Stimulated activated naive CD4-positive, alpha-beta T cell (primary cell): ENCODE measurements at regions not wholly inside any gene's neighbourhood (a gene's known extent, or its start where the extent isn't known, plus 50 kb on each side); places are given as distances from the start of the nearest gene placed in this dataset.

Experiments used
- DNase-seq, 6 experiments: peaks; one replicate each; lab custom pipeline; 2025; lab: John Stamatoyannopoulos, UW

DNA sequence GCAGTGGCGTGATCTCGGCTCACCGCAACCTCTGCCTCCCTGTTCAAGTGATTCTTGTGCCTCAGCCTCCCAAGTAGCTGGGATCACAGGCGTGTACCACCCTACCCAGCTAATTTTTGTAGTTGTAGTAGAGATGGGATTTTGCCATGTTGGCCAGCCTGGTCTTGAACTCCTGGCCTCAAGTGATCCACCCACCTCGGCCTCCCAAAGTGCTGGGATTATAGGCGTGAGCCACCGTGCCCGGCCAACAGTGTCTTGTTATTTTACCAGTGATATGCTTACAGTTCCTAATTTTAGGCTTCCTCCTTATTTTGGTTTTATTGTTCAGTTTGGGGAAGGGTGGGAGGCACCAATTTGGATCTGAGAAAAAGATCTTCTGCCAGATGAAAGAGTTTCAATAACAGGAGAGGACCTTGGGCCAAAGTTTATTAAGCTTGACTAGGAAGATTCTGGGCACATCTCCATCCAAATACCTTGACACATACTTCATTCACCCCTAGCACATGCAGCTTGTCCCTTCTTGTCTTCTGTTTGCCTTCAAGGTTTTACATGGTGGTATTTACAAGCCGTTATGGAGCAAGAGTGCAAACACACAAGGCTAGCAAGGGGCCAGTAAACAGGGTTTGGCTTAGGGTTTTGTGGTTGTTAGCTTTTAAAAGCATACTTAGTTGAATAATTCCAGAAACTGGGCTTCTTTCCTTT, 168.1 kb upstream of the DMRT1 start:
- no peak for DNase-seq

DNA sequence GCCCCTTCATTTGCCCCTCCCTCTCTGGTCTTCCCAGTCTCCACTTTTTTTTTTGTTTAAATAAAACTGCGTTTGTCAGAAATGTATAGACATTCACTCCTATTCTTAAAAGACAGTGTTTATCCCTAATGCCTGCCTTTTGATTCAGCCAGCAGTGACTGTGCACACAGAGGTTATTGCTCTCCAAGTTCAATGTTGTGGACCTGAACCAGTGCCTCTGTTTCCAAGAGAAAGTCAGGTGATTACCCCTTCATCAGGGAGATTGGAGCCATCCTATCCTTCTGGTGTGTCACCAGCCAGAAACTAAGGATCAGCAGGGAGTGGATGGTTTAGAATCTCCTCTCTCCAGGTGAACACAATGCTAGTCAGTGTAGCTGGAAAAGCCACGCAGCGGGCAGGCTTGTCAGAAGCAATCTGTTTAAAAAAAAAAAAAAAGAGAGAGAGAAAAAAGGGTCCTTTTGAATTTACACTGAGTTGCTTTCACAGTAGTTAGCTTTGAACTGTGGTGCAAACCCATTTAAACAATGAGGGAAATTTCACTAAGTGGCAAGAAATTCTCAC, 167.5 kb upstream of the DMRT1 start:
- DNase-seq = no peak

DNA sequence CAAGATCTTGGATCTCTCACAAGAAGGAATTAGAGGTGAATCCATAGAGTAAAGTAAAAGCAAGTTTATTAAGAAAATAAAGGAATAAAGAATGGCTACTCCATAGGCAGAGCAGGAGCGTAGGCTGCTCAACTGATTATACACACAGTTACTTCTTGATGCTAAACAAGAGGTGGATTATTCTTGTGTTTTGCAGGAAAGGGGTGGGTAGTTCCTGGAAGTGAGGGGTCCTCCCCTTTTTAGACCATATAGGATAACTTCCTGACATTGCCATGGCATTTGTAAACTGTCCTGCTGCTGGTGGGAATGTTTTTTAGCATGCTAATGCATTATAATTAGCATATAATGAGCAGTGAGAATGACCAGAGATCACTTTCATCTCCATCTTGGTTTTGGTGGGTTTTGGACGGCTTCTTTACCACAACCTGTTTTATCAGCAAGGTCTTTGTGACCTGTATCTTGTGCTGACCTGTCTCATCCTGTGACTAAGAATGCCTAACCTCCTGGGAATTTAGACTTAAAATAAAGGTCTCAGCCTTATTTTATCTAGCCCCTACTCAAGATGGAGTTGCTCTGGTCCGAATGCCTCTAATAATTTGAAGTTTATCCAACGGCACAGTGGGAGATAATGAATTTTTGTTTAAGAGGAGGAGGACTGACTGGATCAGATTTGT, 165.7 kb upstream of the DMRT1 start:
- DNase-seq = no peak

DNA sequence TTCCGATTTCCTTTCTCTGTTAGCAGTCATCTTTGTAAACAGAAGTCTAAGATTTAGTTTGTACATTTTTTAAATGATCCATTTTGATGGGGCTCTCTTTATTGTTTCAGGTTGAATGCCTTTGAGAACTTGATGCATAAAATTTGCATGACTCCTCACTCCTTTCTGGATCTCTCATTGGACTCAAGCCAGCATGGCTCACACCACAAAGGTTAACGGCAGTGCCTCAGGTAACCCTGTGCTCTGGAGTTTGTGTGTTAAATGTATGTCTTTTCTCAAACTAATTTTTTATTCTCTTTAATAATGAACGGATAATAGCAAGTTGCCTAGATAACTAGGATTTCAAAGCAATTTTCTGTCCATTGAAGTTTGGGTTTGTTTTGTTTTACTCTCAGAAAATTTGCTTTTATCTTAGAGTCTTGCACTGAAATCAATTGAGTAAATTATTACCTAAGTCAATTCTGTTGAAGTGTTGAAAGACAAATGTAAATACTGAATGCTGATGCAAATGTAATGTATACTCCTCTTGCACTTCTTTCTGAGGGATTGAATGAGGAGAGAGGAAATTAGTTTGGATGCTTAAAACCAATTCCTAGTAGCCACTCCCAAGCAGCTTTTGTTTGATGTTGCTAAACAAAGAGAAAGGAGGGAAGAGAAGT, 164.6 kb upstream of the DMRT1 start:
- DNase-seq = no peak

DNA sequence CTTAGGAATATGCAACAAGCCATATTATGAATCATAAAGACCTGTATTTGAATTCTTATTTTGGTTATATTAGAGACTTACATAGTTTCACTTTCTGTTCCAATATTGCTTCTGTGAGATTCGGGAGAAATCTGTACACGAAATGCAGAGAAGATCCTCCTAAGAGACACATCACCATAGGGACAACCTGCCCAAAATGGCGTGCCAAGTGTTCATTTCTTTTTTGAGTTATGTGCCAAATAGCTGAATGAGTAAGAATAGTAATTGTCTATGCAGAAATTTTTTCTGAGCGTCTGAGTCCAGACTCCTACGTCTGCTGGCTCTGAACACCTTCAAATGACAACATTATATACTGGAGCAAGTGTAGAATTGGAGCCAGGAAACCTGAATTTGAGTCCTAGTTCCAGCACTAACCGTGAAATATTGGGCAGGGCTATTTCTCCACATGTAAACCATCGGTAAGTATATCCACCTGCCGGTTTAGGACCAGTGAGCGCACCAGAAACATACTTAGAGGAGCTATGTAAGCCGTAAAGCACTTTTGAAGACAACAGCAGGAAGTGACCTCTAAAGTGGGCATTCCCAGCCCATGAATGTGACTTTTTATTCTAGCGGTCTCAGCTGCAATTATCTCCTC, 163.9 kb upstream of the DMRT1 start:
- DNase-seq = no peak

DNA sequence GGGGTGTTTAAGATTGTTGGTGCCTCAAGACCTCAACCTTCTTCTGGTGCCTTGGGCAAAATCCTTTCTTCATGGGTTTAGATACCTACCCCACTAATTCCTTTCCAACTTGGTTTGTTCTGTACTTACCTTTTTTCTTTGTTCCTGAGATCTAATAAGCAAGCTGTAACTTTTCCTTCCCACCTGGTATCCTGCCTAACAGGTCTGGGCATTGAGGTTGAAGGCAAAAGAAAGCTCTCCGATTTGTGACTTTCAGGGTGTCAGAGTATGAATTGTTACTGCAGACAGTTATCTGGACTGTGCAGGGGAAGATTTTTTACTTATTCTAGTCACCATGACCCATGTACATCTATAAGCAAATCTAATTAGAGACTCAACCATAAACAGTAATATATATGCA, 162.6 kb upstream of the DMRT1 start:
- DNase-seq = no peak

DNA sequence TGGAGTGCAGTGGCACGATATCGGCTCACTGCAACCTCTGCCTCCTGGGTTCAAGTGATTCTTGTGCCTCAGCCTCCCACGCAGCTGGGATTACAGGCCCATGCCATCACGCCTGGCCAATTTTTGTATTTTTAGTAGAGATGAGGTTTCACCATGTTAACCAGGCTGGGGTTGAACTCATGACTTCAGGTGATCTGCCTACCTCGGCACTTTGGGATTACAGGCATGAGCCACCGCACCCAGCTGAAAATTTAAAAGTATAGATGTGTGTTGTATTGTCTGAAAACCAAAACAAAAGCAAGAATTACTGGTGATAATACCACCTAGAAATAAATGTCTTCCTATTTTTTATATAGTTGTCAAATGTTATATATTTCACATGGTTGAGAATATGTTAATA, 162.0 kb upstream of the DMRT1 start:
- DNase-seq = no peak

DNA sequence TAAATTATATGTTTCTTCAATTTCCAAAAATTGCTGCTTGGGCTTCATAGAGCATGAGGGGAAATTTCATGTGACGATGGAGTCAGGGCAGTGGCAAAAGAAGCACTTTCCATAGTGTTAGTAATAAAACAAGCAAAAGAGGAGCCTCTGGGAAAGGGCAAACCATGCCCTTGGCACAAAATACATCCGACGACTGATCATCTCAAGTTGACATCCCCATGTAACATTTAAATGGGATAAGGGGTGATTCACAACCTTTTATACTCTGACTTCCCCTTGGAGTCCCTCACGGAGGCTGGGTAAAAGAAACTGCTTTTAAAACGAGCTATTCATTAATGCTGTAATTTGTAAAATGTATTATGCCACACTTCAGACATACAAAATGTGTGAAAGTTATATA, 161.4 kb upstream of the DMRT1 start:
- no peak for DNase-seq

DNA sequence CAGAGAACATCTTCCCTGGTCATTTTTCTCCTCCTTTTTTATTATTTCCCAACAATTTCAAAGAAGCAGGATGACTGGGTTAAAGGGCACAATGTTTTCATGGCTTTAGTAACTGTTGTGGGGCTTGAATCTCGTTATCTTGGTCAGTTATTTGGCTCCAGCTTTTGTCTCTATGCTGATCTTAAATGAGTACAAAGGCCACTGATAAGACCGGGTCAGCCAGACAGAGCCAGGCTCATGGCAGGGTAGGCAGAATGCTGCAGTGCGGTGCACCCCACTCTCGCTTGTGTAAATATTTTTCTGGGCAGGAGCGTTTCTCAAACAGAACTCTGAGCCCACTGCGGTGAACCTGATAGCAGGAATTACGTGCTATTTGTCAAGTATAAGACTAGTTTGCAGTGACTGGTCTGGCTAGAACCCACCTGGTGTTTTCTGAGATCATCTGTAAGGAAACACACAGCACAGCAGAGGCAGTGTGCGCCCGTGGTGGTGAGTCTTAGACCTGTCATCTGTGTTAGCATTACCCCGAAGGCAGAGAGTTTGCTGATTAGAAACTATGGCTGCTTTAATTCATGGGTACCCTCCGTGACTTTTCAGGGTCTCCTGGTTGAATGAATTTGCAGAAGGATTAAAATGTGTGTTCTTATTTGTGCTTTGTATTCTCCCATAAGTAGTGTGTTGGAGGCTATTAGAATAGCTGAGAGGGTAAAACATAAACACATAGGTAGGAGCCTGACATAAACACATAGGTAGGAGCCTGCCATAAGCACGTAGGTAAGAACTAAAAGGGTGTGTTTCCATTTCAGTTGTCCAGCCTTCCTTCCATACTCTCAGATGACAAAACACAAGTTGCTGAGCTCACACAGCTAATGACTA, 158.6 kb upstream of the DMRT1 start:
- no peak for DNase-seq

DNA sequence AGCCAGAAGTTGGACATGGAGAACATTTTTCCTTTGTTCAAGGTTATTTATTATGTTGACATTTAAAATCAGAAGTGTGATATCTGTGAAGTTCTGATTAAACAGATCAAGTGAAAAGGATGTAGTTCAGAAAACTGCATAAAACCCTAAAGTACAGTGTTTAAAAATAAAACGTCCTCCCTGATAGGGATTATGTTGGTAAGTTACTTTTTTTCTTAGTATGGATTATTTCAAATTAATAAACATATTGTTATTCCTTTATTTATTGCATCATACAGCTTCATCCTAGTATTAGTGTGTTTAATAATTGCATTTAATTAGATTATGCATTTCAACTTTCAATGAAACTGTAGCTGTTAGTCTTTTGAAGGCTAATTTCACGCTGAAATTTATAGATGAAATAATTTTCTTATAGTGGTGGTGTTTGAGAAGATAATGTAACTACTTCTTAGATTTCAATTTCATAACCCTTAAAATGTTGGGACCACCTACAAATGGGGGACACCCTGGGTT, 157.9 kb upstream of the DMRT1 start:
- DNase-seq = no peak

DNA sequence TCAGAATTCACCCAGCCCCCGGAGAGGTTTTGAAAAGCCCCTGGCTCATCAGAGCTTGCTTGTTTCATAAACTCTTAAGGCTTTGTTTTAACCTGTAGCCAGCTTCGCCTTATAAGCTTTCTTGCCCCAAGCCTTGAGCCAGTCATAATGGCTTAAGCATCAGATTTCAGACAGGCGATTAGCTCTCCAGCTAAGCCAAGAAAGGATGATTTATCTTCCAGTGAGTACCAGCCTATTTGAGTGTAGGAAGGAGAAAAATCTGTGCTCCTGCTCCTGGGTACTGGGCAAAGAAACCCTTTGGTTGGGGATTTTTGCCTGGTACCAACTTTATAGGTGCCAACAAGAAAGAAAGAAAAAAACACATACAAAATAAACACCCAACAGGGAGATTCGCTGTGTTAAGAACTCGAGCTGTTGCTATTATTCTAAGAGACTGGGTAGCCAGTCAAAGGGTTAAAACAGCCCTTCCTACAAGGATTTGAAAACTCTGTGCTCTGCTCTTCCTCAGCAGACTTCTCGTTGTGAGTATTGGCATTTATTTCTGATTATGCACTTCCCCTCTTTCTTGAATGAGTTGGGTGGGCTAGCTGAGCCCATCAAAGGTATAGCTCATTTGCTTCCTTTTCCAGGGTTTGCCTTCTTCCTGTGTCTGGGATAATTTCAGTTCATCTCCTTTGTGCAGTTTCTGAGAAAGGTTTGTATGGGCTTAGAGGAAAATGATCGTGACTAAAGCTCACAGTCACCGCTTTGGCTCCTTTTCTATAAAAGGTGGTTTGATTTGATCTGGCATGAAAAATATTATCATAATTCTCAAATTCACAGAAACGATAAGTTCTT, 157.2 kb upstream of the DMRT1 start:
- DNase-seq = no peak

DNA sequence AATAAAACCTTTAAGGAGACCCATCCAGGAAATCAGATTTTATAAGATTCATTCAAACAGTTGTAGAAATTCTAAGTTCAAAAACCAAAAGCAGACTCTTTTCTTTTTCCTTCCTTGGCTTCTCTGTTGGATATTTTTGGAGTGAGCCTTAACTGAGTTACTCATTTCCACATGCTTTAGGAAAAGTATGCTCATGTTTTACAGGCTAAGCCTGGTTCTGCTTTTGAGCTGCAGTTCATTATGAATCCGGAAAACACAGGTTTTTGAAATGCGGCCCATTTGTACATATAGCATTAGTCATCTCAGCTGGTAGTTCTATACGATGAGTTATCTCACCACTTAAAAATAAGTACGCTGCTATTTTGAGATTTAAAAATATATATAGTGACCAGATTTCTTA, 156.6 kb upstream of the DMRT1 start:
- no peak for DNase-seq

DNA sequence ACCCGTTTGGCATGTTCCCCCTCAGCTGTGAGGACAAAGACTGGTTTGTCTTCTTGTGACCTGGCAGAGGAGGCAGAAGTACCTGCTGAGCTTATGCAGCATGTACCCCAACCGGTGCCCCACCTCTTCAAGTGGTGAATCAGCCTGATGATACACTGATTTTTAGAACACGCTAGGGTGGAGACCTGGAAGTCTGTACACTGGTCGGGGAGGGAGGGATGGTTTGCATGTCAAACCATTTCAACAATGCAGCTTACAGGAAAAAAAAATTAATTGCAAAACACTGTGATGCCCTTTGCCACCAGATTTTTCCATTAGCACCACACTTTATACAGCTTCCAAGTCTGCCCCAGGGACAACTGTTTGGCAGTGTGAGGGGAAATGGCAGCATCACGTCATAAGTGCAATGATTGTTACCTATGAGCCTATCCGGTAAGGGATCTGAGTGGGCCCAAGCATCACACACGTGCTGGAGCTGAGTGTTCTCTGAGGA, 155.1 kb upstream of the DMRT1 start:
- DNase-seq = no peak

DNA sequence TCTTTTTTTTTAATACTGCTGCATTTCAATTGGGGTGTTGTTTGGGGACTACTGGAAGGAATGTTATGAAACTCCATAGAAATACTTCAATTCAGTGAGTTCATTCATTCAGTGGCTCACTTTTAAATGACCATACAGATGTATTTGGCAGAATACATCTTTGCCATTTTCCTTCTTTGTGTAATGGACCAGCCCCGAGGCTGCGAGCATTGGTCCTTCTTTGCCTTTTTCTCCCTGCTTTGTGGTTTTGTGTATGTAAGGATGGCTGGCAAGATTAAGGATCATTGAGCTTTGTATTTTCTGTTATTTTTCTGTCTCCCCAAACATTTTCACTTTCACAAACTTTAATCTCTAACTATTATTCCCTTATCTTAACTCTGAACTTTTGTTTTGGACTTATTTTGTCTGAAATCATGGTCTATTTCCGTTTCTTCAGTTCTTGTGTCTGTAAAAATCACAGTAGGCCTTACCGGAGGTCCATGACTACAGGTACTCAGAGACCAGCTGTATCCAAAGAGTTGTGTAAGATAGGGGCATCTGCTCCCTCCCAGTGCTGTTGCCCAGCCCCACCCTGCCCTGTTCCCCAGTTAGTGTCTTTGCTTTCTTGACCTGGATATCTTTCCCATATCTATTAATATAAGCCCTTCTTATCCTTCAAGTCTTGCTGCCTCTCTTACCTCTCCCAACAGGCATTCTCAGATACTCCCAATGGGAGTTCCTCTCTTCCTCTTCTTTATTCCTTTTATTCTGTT, 154.3 kb upstream of the DMRT1 start:
- no peak for DNase-seq

DNA sequence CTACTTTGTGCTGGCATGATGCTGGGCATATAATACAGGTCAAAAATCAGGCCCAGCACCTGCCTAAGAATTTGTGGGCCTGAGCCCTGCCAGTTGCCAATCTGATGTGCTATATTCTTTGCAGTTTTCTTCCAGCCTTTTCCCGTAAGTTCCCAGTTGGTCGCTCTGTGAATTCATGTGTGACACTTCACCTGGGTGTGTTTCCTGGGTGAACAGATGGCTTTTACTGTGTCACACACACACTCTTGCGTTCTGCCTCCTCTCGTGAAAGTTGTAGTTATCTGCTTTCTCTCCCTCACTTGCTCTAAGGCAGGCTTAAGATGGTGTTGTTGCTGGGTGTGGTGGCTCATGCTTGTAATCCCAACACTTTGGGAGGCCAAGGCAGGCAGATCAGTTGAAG, 153.5 kb upstream of the DMRT1 start:
- no peak for DNase-seq

DNA sequence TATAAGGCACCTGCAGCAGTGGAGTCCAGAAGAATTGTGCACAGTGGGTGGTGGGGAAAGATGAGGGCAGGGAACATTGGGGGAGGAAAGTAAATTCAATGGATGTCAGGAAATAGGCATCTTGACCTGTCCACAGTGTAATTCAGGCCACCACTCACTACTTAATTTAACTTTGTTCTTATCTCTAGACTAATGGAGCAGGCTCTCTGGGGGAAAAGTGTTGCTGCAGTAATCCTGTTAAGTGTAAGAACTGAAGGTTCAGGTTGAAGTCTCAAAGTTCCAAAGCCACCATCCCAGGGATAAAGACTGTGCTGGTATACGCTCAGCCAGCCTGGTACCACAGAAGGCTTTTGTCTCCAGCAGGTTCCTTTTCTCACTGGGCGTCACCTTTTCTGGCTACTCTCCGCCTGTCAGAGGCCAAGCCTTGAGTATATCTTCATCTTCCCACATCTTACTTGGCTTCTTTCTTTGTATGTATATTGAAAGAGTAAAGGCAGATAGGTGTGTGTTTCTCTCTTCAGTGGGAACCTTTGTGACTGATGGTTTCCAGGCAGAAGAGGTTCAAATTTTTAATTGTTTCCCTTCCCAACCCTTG, 150.9 kb upstream of the DMRT1 start:
- no peak for DNase-seq

DNA sequence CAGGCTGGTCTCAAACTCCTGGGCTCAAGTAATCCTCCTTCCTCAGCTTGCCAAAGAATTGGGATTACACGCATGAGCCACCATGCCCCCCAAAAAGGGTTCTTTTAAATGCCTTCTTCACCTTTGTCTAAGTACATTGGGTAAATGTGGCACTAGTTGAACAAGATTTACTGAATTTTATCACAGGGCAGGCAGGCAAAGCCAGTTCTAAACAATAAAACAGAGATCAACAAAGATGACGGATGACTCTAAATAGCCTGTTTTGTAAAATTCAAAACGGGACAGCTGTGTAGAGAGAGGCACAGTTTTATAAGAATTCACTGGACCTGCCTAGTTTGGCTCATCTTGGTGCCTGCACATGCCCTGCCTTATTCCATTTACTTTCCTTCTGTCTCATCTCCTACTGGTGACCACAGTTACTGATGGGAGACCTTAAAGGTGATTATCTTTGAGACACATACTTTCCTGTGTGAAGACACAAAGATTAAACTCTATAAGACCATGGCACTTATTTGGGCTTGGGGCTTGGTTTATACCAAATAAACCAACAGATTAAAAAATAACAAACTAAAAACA, 149.6 kb upstream of the DMRT1 start:
- DNase-seq = no peak

DNA sequence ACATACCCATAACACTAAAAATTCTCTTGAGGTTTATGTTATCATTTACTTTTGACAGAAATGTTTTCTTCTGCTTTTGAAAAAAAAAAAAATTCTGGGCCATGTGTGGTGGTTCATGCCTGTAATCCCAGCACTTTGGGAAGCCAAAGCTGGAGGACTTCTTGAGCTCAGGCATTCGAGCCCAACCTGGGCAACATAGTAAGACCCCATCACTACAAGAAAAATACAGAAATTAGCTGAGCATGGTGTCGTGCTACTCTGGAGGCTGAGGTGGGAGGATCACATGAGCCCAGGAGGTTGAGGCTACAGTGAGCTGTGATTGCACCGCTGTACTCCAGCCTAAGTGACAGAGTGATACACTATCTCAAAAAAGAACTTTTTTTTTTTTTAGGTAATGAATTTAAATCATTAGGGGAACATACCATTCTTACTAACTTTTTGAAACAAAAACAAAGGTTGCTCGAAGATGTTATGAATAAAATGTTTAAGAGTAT, 148.8 kb upstream of the DMRT1 start:
- no peak for DNase-seq
